Activated naive CD8-positive, alpha-beta T cell treated with anti-CD3 and anti-CD28 coated beads, Interleukin-2, amount 50 U/mL, for 24 hours (primary cell): ENCODE measurements at regions not wholly inside any gene's neighbourhood (a gene's known extent, or its start where the extent isn't known, plus 50 kb on each side); places are given as distances from the start of the nearest gene placed in this dataset.
"Not testable (repeated sequence)": the region's sequence is repeated elsewhere in the genome, so short reads cannot be mapped to it uniquely, and the experiment has no call there.

Experiments
- ATAC-seq: fragments of 150-1000 bp; cut with Tn5 transposase; one replicate; pipeline ENCODE4 v1.10.0; 2021
- DNase-seq: peaks from one replicate; pipeline ENCODE4 v3.0.0; 2021
- H3K27ac Mint-ChIP-seq: one replicate; pipeline ENCODE4 v1.8.0; 2021; ENCODE audit warnings: mild to moderate bottlenecking, mixed read lengths
- H3K27me3 Mint-ChIP-seq: one replicate; pipeline ENCODE4 v1.8.0; 2021; ENCODE audit warnings: mixed read lengths
- H3K36me3 Mint-ChIP-seq: one replicate; pipeline ENCODE4 v1.8.0; 2021; ENCODE audit warnings: low read depth, mixed read lengths
- H3K4me1 Mint-ChIP-seq: one replicate; pipeline ENCODE4 v1.8.0; 2021; ENCODE audit warnings: mixed read lengths
- H3K4me3 Mint-ChIP-seq: one replicate; pipeline ENCODE4 v1.8.0; 2021; ENCODE audit warnings: mild to moderate bottlenecking, moderate library complexity, mixed read lengths
- H3K9me3 Mint-ChIP-seq: one replicate; pipeline ENCODE4 v1.8.0; 2021; ENCODE audit warnings: mixed read lengths

- DNase-seq: no peak
- Mint-ChIP-seq H3K9me3 (no peaks in the 10 kb centered on the region), H3K36me3 (no peaks in the 10 kb centered on the region), H3K4me3 (no peak overlapping the region), H3K4me1 (no peaks in the 10 kb centered on the region), H3K27ac (no peak overlapping the region), H3K27me3 (peaks cover 40% of the 10 kb centered on the region)
- no peak for ATAC-seq
Measured at GRCh38 chr1:37197411-37197810, 163.1 kb upstream of the GRIK3 start.

GRCh38 chr1:37214305-37214704 is 180.0 kb upstream of the GRIK3 start:
- ATAC-seq, H3K27ac Mint-ChIP-seq, H3K4me3 Mint-ChIP-seq, H3K36me3 Mint-ChIP-seq, H3K4me1 Mint-ChIP-seq, DNase-seq: not testable (repeated sequence)
- Mint-ChIP-seq H3K27me3 (peaks cover 14% of the 10 kb centered on the region), H3K9me3 (peaks cover 10% of the 10 kb centered on the region)

- Mint-ChIP-seq H3K9me3 (no peaks in the 10 kb centered on the region), H3K36me3 (no peaks in the 10 kb centered on the region), H3K27me3 (peaks cover 13% of the 10 kb centered on the region), H3K4me1 (no peaks in the 10 kb centered on the region), H3K4me3 (no peak overlapping the region), H3K27ac (no peak overlapping the region)
- no peak for DNase-seq
- ATAC-seq: no peak
Measured at GRCh38 chr1:37233606-37234005, 199.3 kb upstream of the GRIK3 start.

- ATAC-seq: no peak
- Mint-ChIP-seq H3K27me3 (peaks cover 17% of the 10 kb centered on the region), H3K4me1 (no peaks in the 10 kb centered on the region), H3K36me3 (no peaks in the 10 kb centered on the region), H3K4me3 (no peak overlapping the region), H3K27ac (no peak overlapping the region), H3K9me3 (no peaks in the 10 kb centered on the region)
- DNase-seq: no peak
Measured at GRCh38 chr1:37234941-37235418, 200.7 kb upstream of the GRIK3 start.

GRCh38 chr1:37237948-37238347 is 203.6 kb upstream of the GRIK3 start:
- Mint-ChIP-seq H3K4me1 (no peaks in the 10 kb centered on the region), H3K9me3 (no peaks in the 10 kb centered on the region), H3K27me3 (peaks cover 14% of the 10 kb centered on the region), H3K27ac (no peak overlapping the region), H3K4me3 (no peak overlapping the region), H3K36me3 (no peaks in the 10 kb centered on the region)
- DNase-seq (no peak), ATAC-seq (no peak)

GRCh38 chr1:37238364-37239224 is 204.3 kb upstream of the GRIK3 start:
- Mint-ChIP-seq H3K27me3 (peaks cover 14% of the 10 kb centered on the region), H3K4me3 (no peak overlapping the region), H3K4me1 (no peaks in the 10 kb centered on the region), H3K9me3 (no peaks in the 10 kb centered on the region), H3K36me3 (no peaks in the 10 kb centered on the region), H3K27ac (no peak overlapping the region)
- DNase-seq: no peak
- no peak for ATAC-seq

GRCh38 chr1:37239225-37239740 is 205.0 kb upstream of the GRIK3 start:
- H3K4me3 Mint-ChIP-seq: no peak overlapping the region

GRCh38 chr1:37240897-37241296 is 206.6 kb upstream of the GRIK3 start:
- H3K4me3 Mint-ChIP-seq: no peak overlapping the region
- H3K9me3 Mint-ChIP-seq: no peaks in the 10 kb centered on the region
- no peak for DNase-seq
- no peak for ATAC-seq
- no peaks in the 10 kb centered on the region for H3K4me1 Mint-ChIP-seq
- peaks cover 8% of the 10 kb centered on the region for H3K27me3 Mint-ChIP-seq
- no peaks in the 10 kb centered on the region for H3K36me3 Mint-ChIP-seq
- H3K27ac Mint-ChIP-seq: no peak overlapping the region

More at GRCh38 chr1:37239225-37239740, 205.0 kb upstream of the GRIK3 start:
- peaks cover 9% of the 10 kb centered on the region for H3K27me3 Mint-ChIP-seq
- no peaks in the 10 kb centered on the region for H3K4me1 Mint-ChIP-seq
- no peak overlapping the region for H3K27ac Mint-ChIP-seq
- no peak for DNase-seq
- no peaks in the 10 kb centered on the region for H3K9me3 Mint-ChIP-seq
- H3K36me3 Mint-ChIP-seq: no peaks in the 10 kb centered on the region
- ATAC-seq: no peak

GRCh38 chr1:37242501-37242900 is 208.2 kb upstream of the GRIK3 start:
- H3K27me3 Mint-ChIP-seq: peaks cover 8% of the 10 kb centered on the region
- no peak overlapping the region for H3K27ac Mint-ChIP-seq
- no peaks in the 10 kb centered on the region for H3K36me3 Mint-ChIP-seq
- H3K4me3 Mint-ChIP-seq: no peak overlapping the region
- H3K4me1 Mint-ChIP-seq: no peaks in the 10 kb centered on the region
- H3K9me3 Mint-ChIP-seq: no peaks in the 10 kb centered on the region
- no peak for ATAC-seq
- DNase-seq: no peak

- Mint-ChIP-seq H3K36me3 (no peaks in the 10 kb centered on the region), H3K9me3 (no peaks in the 10 kb centered on the region), H3K4me1 (no peaks in the 10 kb centered on the region), H3K4me3 (no peak overlapping the region), H3K27ac (no peak overlapping the region), H3K27me3 (peaks cover 12% of the 10 kb centered on the region)
- ATAC-seq (no peak), DNase-seq (no peak)
Measured at GRCh38 chr1:37243368-37244082, 209.2 kb upstream of the GRIK3 start.

GRCh38 chr1:37244083-37244480 is 209.8 kb upstream of the GRIK3 start:
- Mint-ChIP-seq H3K36me3 (no peaks in the 10 kb centered on the region), H3K27ac (no peak overlapping the region), H3K4me3 (no peak overlapping the region), H3K9me3 (no peaks in the 10 kb centered on the region), H3K27me3 (peaks cover 10% of the 10 kb centered on the region), H3K4me1 (no peaks in the 10 kb centered on the region)
- ATAC-seq (no peak), DNase-seq (no peak)

- H3K27ac Mint-ChIP-seq: no peak overlapping the region
- no peaks in the 10 kb centered on the region for H3K4me1 Mint-ChIP-seq
- peaks cover 4% of the 10 kb centered on the region for H3K27me3 Mint-ChIP-seq
- DNase-seq (no peak), ATAC-seq (no peak)
- no peak overlapping the region for H3K4me3 Mint-ChIP-seq
- H3K36me3 Mint-ChIP-seq: no peaks in the 10 kb centered on the region
- no peaks in the 10 kb centered on the region for H3K9me3 Mint-ChIP-seq
Measured at GRCh38 chr1:37244815-37245214, 210.5 kb upstream of the GRIK3 start.

GRCh38 chr1:37246631-37247030 is 212.3 kb upstream of the GRIK3 start:
- peaks cover 6% of the 10 kb centered on the region for H3K27me3 Mint-ChIP-seq
- ATAC-seq (no peak), DNase-seq (no peak)
- no peak overlapping the region for H3K27ac Mint-ChIP-seq
- H3K4me3 Mint-ChIP-seq: no peak overlapping the region
- H3K36me3 Mint-ChIP-seq: no peaks in the 10 kb centered on the region
- H3K9me3 Mint-ChIP-seq: no peaks in the 10 kb centered on the region
- H3K4me1 Mint-ChIP-seq: no peaks in the 10 kb centered on the region

- H3K4me3 Mint-ChIP-seq: no peak overlapping the region
- H3K36me3 Mint-ChIP-seq: no peaks in the 10 kb centered on the region
- H3K9me3 Mint-ChIP-seq: no peaks in the 10 kb centered on the region
- ATAC-seq: no peak
- no peak for DNase-seq
- H3K4me1 Mint-ChIP-seq: no peaks in the 10 kb centered on the region
- H3K27ac Mint-ChIP-seq: no peak overlapping the region
- H3K27me3 Mint-ChIP-seq: peaks cover 13% of the 10 kb centered on the region
Measured at GRCh38 chr1:37250371-37250770, 216.1 kb upstream of the GRIK3 start.
